H1 (cell line): ENCODE measurements at regions not wholly inside any gene's neighbourhood (a gene's known extent, or its start where the extent isn't known, plus 50 kb on each side); places are given as distances from the start of the nearest gene placed in this dataset.

Source experiments
- ASH2L ChIP-seq: fragments of 200-600, 300-600 bp; sonication (generic); IDR thresholded peaks from one replicate; pipeline ENCODE4 v1.7.1; 2017; ENCODE audit warnings: low read length
- CBX5 ChIP-seq: fragments of 300-800, 300-1000 bp; sonication (generic); IDR thresholded peaks from 2 replicates; pipeline ENCODE4 v1.7.1; 2016; ENCODE audit warnings: antibody characterized with exemption, low read length, low read depth
- CTCF ChIP-seq, 3 experiments: IDR thresholded peaks; 1 replicate in 2 of 3; 2 replicates in 1 of 3; pipeline versions ENCODE4 v1.5.1 to v1.6.1; 2011; ENCODE audit warnings: low read length in 3 of 3, mild to moderate bottlenecking in 3 of 3, inconsistent platforms in 2 of 3, low read depth in 1 of 3, moderate library complexity in 1 of 3; ENCODE audit not compliant: insufficient read depth in 1 of 3; ENCODE audit errors: control extremely low read depth in 1 of 3
- EZH2 ChIP-seq: fragments of 200-600 bp; sonication (generic); IDR thresholded peaks from 2 replicates; pipeline ENCODE4 v1.7.1; 2012; ENCODE audit warnings: low read depth, mild to moderate bottlenecking, moderate library complexity, low read length, inconsistent platforms; ENCODE audit not compliant: severe bottlenecking
- POLR2A ChIP-seq, 2 experiments: IDR thresholded peaks; 1 replicate in 1 of 2; 2 replicates in 1 of 2; pipeline ENCODE4 v1.6.1; 2011; ENCODE audit warnings: low read depth in 2 of 2, low read length in 2 of 2, mild to moderate bottlenecking in 2 of 2; ENCODE audit errors: control extremely low read depth in 1 of 2
- RFX5 ChIP-seq: IDR thresholded peaks from 2 replicates; pipeline ENCODE4 v1.6.1; 2011; ENCODE audit warnings: low read depth, low read length, improper control_type of control experiment, borderline replicate concordance
- TBP ChIP-seq: IDR thresholded peaks from 2 replicates; pipeline ENCODE4 v1.6.1; 2011; ENCODE audit warnings: low read depth, low read length, improper control_type of control experiment
- ZNF274 ChIP-seq: IDR thresholded peaks from 2 replicates; pipeline ENCODE4 v1.7.0; 2012; ENCODE audit warnings: low read length, borderline replicate concordance; ENCODE audit errors: extremely low read depth

DNA sequence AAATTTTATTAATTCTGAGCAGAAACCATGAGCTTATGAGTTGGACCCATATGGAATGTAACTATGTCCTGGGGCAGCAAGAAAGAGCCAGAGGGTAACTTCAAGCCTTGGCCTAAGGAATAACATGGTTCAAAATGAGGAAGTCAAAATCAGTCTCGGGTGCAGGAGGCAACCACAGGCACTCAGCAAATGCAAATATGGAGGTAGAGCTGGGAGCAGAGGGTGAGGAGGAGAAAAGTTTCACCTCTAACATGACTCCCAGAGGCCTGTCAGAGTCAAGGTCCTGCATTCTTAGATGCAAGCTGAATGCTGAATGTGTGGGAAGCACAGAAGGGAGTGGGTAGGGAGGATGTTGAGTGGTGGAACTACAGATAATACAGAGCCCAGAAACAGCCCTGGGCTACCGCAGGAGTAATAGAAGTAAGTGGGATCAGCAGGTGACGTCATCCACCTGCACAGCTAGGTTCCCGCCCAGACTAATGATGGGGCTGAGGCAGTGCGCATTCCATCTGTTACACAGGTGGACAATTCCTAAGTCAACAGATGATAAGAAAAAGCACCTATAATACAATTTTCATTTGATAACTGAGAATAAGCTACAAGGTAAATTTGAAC, 279.8 kb upstream of the ARRDC4 start:
- no peak for TF ChIP-seq ZNF274
- TF ChIP-seq CTCF (IDR thresholded peaks at IDR 0.05; ENCODE audit: control extremely low read depth in 1 of 3, insufficient read depth in 1 of 3, low read depth in 1 of 3, low read length in 3 of 3), result no peak
- no peak for TF ChIP-seq RFX5
- TF ChIP-seq EZH2, result no peak
- no peak for TF ChIP-seq ASH2L
- no peak for TF ChIP-seq POLR2A (IDR thresholded peaks at IDR 0.05; ENCODE audit: control extremely low read depth in 1 of 2, low read depth in 2 of 2, low read length in 2 of 2)
- TF ChIP-seq TBP, result no peak
- no peak for TF ChIP-seq CBX5
